GM19043 (cell line): ENCODE measurements at regions not wholly inside any gene's neighbourhood (a gene's known extent, or its start where the extent isn't known, plus 50 kb on each side); places are given as distances from the start of the nearest gene placed in this dataset.
"Not testable (repeated sequence)": the region's sequence is repeated elsewhere in the genome, so short reads cannot be mapped to it uniquely, and the experiment has no call there.

Experiments
- ATAC-seq: cut with Tn5 transposase; IDR thresholded peaks from one replicate; pipeline ENCODE4 v1.9.1; 2021; ENCODE audit warnings: low read depth; ENCODE audit not compliant: unreplicated experiment

DNA sequence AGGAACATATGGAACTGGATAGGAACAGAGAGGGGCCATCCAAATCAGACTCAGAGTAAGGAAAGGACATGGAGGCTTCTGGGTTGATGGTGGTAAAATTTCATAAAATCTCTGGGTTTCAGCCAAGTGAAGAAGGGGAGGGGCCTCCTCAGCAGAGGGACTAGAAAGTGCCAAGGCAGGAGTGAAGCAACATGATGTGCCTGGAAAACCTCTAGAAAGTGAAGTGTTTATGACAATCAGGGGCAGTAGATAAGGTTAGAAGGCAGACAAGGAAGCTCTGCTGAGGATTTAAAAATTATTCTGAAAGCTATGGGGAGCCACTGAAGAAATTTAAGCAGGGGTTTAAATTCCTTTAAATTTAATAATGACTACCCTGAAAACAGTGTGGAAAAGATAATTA lies 126.0 kb upstream of the TENT5A start:
- ATAC-seq, result no peak

DNA sequence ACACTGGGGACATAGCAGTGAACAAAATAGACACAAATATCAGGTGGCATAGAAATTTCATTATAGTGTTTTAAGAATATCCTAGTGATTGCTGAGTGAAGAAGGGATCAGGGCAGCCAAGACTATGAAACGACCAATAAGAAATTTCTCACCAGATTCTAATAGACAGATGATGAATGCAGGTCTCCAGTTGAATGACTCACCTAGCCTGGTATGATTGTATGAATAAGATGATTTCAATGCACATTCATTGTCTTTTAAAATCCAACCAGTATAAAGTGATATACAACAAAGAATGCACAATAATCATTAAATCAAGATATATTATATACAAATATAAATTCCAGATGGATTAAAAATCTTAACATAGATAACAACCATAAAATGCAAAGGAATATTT lies 124.5 kb upstream of the TENT5A start:
- no peak for ATAC-seq

DNA sequence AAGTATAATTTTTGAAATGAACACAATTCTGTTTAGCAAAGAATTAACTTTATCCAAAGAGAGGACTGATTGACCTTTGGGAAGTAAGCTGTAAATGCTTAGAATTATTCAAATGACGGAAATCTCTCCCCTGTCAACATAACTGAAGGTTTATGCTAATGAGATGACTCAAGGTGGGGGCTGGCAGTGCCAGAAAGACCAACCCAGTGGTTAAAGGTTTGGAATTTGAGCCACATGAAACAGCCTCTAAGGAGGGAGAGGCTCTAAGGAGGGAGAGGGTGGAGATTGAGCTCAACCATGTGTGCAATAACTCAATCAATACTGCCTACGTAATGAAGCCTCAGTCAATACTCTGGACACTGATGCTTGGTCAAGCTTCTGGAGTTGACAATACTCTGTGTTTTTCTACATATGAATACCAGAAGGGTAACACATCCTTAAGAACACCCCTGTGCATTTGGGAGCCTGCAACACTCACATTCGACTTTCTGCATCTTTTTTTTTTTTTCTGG lies 123.4 kb upstream of the TENT5A start:
- ATAC-seq, result no peak

DNA sequence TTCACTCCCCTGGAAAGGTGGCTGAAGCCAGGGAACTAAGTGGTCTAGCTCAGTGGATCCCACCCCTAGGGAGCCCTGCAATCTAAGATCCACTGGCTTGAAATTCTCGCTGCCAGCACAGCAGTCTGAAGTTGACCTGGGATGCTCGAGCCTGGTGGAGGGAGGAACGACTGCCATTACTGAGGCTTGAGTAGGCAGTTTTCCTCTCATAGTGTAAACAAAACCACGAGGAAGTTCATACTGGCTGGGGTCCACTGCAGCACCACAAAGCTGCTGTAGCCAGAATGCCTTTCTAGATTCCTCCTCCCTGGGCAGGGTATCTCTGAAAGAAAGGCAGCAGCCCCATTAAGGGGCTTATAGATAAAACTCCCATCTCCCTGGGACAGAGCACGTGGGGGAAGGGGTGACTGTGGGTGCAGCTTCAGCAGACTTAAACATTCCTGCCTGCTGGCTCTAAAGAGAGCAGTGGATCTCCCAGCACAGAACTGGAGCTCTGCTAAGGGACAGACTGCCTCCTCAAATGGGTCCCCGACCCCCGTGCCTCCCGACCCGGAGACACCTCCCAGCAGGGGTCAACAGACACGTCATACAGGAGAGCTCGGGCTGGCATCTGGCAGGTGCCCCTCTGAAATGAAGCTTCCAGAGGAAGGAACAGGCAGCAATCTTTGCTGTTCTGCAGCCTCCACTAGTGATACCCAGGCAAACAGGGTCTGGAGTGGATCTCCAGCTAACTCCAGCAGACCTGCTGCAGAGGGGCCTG lies 117.4 kb upstream of the TENT5A start:
- ATAC-seq, result not testable (repeated sequence)

DNA sequence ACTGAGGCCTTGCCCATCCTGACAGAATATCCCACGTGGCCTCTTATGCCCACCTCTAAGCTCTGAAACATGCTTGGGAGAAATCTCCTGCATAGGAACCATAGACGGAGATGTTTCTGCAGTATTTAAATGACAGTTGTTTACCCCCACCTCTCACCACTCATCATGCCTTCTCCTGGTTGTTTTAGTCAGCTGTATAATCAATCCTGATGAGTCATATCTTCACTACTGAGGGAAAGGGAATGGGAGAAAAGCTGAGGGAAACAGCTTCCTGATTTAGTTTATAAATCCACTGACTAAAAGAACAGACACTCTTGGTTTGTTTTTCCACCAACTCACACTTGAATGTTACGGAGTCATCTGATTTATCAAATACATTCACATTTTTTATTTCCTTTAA lies 113.2 kb upstream of the TENT5A start:
- ATAC-seq, result no peak

DNA sequence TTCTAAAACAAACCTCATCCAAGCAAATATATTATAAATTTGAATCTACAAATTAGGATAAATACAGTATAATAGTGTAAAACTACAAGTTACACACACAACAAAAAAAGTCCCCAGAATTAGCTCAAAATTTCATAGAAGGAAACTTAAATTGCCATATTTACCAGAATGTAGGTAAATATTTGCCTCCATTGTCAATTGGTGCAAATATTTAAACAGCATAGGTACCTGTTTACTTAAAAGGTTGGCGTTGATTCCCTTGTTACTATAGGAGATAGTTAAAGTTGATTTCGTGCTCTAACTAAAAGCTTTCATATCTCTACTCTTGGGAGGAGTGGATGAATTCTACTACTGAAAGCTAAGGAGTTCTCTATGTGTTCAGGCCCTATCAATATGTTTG lies 111.6 kb upstream of the TENT5A start:
- ATAC-seq, result no peak

DNA sequence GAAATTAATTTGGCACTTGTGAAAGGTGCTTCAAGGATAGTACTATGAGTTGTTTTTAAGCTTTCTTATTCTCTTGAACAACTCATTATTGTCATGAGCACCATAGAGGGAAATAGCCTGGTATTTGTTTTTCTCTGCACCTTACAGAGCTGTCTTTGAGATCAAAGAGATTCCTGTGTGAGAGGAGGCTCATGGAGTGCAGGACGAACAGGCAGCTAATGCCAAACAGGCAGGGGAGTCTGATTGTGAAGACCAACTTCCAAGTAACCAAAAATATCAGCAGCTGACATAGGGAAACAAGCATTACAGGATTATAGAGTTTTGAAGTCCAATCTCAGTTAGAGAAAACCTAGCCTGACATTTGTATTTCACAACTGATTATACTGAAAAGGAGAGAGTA lies 110.6 kb upstream of the TENT5A start:
- ATAC-seq, result no peak

DNA sequence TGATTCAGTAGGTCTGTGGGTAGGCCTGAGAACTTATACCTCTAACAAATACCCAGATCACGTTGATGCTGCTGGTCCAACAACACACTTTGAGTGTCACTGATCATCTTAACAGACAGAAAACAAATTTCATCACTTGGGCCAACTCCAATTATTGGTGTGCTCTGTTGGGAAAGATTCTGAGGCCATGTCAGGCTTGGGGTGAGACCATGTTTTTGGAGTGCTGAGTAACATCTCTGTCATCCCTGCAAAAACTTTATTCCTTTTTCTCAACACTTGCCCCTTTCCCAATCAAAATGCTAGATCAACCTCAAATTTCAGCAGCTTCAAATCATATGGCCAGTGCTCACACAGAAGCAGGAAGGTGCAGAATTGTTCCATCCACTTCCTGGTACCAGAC lies 108.8 kb upstream of the TENT5A start:
- no peak for ATAC-seq

DNA sequence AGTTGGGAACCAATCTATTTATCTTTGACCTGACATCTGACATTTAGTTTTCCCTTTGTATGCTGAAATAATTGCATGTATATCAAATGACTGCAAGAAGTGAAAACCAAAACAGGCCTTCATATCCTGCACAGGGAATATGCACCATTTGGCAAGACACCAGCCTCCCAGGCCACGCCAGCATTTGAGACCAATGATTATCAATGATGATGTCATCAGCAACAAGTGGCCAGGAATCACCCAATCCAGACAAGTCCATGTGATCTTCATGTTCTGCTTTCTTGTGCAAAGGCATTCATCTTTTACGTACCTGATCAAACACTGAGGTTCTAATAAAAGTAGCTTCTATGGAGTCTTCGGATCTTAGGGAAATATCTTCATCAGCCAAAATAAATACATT lies 107.4 kb upstream of the TENT5A start:
- ATAC-seq, result no peak

DNA sequence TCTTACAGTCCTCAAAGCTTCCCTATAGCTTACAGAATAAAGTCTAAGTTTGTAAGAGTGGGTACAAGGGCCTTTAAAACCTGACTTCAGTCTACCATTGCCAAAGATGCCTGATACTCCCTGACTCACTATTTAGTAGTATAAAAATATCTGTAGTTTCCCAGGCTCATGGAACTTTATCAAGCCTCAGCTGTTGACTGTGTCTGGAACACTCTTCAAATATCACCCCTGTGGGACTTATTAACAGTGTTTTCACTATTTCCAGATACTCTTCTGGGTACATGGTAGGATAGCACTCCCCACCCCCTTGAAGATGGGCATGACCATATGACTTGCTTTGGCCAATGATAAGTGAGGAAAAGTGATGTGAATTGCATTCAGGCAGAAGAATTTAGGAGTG lies 105.3 kb upstream of the TENT5A start:
- ATAC-seq, result no peak

DNA sequence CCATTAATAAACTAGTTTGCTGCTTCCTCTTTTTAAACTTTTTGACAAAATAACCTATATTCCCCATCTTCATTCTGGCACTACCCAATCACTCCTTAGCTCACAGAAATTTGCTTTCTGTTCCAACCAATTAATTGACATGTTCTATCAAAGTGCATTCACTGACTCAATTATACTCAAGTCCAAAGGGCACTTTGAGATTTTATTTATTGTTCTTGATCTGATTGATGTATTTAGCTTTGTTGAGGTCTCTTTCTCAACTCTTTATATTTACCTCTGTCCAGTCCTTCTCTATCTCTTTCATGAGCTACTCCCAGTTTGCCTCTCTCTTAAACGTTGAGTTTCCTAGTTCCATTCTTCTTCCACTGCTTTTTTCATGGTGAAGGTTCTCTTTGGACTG lies 104.4 kb upstream of the TENT5A start:
- ATAC-seq, result no peak

DNA sequence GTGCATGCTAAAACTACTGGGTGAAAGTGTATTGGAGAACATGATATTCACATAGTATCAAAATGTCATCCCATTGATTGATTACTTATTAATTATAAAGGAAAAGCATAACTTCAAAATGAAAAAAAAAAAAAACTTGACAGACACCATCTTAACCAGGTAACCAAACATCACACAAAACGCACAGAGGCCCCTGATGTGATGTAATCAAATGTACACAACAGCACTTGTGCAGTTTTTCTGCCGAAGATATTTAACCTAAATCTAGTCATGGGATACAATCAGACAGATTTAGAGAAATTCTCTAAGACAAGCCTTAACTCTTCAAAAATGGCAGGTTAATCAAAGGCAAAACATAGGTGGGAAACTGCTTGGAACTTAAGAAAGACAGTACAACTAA lies 102.0 kb upstream of the TENT5A start:
- ATAC-seq, result no peak

DNA sequence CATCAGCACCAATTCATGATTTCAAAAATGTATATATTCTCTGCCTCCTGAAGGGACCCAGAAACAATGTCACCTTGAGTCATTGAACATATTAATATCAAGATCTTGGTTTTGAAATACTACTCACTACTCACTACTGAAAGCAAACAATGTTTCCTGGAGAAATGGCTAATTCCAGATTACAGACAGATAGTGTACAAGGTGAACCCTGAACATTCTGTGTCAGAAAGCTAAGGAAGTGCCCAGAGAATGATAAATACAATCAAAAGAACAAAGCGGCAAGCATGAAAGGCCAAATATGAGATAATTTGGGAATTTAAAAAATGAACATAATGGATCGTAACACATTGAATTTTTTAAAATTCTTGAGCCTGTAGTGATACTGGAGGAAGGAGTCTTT lies 101.5 kb upstream of the TENT5A start:
- no peak for ATAC-seq

DNA sequence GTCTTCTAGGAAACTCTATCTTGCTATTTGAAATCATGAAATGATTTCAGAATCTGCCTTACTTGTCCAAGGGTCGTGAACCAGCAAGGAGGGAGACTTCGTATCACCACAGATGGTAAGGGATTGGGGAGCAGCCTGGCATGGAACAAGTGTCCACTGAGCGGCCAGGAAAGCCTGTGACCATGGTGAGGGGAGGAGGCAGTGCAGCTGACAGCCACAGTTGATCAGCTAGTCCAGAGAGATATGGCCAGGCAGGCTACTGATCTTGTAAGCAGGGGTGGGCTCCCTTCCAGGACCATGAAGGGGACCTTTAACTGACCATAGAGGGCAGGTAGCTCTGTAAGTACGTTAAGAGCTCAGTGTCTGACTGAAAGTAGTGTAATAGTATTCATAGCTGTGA lies 96.8 kb upstream of the TENT5A start:
- no peak for ATAC-seq

DNA sequence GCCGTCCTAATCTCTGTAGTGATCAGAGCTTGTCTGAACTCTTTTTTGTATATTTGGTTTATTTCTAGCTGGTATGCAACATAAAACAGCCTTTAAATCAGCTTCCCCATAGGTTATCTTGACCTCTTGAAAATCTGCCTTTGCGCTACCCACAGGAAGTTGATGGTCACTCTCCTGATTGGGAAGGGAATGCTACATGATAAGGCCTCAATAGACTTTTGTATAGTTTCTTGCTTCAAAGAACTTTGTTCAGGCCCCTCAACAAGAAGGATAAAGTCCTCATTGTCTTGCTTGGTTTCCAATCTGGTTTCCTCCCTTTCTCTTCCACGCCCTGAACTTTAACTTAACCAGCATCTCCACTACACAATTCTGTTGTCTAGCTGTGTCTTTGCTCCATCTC lies 95.4 kb upstream of the TENT5A start:
- no peak for ATAC-seq

DNA sequence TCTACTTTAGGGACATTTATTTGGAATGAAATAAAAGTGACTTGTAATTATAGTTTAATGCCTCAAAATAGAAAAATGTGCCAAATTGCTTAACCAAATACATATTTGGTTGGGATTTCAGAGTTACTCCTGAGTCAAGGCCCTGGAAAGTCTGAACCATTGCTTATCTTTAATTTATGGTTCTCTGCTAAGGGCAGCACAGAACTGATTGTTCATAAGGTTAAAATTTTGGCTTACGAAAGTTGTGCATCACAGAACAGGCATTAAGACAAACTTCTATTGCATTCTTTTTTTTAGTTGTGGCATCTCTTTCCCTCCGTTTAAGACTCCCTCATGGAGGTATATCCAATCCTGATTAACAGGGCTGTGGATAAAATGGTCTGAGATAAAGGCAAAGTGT lies 92.2 kb upstream of the TENT5A start:
- ATAC-seq, result no peak

DNA sequence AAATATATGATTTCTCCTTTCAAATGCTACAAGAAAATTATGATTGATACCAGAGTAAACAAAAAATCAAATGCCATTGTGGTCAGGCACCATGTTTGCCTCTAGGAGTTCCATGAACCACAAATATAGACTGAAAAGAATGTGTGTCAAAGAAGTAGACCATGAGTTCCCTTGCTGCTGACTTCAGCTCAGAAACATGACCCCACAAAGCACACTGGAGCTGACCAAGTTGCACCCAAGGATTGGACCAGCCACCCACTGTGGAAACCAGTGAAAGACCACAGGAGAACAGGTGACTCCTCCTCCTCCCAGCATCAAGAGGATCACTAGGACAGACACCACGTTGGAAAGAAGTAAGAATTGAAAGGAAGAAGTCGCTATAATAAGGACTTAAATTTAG lies 90.8 kb upstream of the TENT5A start:
- no peak for ATAC-seq

DNA sequence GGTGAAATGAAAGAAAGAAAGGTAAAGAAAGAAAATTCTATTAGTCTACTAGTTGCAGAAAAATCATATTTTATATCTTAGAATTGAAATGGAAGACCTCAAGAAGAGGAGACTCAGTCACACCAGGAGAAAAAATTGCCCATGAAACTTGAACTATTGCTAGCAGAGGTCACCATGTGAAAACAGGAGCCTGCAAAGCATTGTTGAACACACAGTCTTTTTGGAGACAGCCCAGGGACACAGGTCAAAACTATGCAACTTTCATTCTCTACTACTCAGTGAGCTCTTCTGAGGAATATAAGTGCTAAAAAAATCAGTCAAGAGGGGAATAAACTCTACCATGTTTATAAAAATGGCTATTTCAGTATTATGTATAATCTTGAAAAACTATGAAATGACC lies 89.8 kb upstream of the TENT5A start:
- no peak for ATAC-seq

DNA sequence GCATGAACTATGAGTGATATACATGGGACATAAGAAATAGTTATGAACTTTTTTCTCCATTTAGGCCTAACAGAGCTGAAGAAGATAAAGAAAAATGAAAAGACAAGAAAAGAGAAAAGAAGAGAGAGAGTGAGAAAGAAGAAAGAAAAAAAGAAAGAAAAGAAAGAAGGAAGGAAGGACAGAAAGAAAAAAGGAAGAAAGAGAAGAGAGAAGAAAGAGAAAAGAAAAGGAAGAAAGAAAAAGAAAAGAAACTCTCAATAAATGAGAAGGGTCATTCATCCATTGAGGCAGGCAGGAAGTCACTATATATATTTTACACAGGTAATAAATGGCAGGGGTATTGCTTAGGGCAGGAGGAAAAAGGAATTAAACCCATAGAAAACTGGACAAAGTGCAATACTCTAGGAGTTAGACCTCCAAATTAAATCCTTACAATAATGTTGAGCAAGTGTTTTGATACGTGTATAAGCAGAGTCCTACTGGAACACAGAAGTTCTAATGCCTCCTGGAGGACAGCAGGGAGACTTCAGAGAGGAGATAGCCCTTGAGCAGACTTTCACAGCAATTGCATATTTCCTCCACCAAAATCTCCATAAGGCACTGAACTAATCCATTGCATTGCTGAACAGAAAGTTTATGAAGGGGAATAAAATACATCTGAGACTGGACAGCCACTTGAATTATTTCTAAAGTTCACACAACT lies 86.4 kb upstream of the TENT5A start:
- ATAC-seq, result no peak

DNA sequence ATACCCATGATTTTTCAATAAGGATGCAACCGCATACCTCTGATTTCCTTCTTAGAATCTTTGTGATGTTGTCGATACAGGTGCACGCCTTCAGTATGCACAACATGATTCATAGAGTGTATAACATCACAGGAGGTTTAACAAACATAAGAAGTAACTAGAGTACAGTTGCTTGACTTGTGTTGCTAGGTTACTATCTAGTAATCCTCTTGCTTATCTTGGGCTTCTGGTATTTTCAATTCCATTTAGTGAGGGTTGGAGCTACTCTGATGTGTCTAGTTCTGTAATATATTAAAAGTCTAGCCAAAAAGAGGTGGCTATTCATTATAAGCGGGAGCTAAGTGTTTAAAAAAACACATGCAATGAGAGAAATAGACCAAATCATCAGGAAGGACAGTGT lies 85.5 kb upstream of the TENT5A start:
- ATAC-seq, result no peak

DNA sequence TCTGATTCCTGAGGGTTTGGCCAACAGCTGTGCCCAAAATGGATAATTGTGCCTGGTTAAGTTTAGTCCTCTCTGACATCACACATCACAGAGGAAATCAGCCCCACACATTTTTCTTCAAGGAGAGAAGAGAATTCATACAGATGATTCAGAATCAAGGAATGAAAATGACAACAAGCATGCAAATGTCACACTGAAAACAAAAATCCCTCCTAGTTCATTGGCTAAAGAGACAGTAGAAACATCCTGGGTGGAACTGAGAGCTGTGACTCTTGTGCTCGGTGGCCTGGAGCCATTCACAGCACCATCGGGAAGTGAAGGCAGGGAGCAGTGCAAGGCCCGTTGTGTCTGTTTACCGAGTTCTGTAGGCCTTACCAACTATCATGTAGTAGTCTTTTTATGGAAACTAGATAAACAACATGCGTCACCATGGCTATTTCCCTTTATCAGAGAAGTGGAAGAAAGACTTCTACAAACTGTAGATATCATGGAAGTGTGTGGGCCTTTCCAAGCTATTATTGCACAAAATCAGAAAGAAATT lies 81.7 kb upstream of the TENT5A start:
- ATAC-seq, result no peak

DNA sequence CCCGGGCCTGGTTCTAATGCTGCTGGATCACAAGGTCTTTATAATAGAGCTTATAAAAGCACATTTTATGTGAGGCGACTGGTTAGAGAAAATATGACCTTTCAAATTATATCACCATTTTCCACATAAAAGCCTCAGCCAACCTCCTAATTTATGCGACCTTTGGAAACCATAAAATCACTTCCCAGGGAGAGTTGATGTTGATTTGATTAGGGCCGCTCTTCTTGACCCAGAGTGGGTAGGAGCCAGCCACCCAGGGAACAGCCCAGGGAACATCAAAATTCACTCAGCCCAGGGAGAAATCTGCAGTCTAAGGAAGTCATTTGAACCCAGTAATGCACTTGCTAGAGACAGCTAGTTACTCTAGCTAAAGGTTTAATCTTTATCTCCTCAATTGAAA lies 79.8 kb upstream of the TENT5A start:
- no peak for ATAC-seq
